ENCODE measurements at regions not wholly inside any gene's neighbourhood (a gene's known extent, or its start where the extent isn't known, plus 50 kb on each side); places are given as distances from the start of the nearest gene placed in this dataset.

- H3K36me3 ChIP-seq: no peaks in the 10 kb centered on the region
- no peaks in the 10 kb centered on the region for H3K27me3 ChIP-seq (replicated peaks in 1 of 7)
- 64 to 88% (median 80%) methylated on average over 6 of the region's 6 CpGs for WGBS, 5 donors
- H3K4me3 ChIP-seq: no peak overlapping the region
- DNase-seq: no peak
- H3K4me1 ChIP-seq: peaks cover 4 to 57% (median 45%) of the 10 kb centered on the region in 6 donors
- no peaks in the 10 kb centered on the region for H3K9me3 ChIP-seq
- intact Hi-C loops (cut with DNase I; ENCODE audit: low total_unique reads): no loop called here
- peak overlapping the region in 7 of 8 donors; percentile 37 to 80 (median 73) for H3K27ac ChIP-seq
- TF ChIP-seq, protein P1, sequence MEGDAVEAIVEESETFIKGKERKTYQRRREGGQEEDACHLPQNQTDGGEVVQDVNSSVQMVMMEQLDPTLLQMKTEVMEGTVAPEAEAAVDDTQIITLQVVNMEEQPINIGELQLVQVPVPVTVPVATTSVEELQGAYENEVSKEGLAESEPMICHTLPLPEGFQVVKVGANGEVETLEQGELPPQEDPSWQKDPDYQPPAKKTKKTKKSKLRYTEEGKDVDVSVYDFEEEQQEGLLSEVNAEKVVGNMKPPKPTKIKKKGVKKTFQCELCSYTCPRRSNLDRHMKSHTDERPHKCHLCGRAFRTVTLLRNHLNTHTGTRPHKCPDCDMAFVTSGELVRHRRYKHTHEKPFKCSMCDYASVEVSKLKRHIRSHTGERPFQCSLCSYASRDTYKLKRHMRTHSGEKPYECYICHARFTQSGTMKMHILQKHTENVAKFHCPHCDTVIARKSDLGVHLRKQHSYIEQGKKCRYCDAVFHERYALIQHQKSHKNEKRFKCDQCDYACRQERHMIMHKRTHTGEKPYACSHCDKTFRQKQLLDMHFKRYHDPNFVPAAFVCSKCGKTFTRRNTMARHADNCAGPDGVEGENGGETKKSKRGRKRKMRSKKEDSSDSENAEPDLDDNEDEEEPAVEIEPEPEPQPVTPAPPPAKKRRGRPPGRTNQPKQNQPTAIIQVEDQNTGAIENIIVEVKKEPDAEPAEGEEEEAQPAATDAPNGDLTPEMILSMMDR (IDR thresholded peaks at IDR 0.05 in 8 of 11, conservative IDR thresholded peaks at IDR 0.05 in 3 of 11): no peak
- TF ChIP-seq POLR2AphosphoS5 (IDR thresholded peaks at IDR 0.05): no peak
- no peak for TF ChIP-seq POLR2A (IDR thresholded peaks at IDR 0.05)
These were observed 88.7 kb downstream of the UGCG start for GRCh38 chr9:111985315-111985714.

- Histone ChIP-seq H3K9me3 (peaks cover 0 to 7% (median 5%) of the 10 kb centered on the region in 8 donors), H3K27ac (peak overlapping the region in 7 of 8 donors; percentile 41 to 80 (median 73)), H3K4me1 (peaks cover 4 to 62% (median 45%) of the 10 kb centered on the region in 6 donors), H3K27me3 (replicated peaks in 1 of 7) (no peaks in the 10 kb centered on the region), H3K4me3 (no peak overlapping the region), H3K36me3 (no peaks in the 10 kb centered on the region)
- intact Hi-C loops (cut with DNase I; ENCODE audit: low total_unique reads): no loop called here
- WGBS, 5 donors: 32 to 59% (median 47%) methylated on average over 6 of the region's 6 CpGs
- TF ChIP-seq POLR2AphosphoS5 (IDR thresholded peaks at IDR 0.05) (peak in 1 of 3 donors; percentile 21), POLR2A (IDR thresholded peaks at IDR 0.05) (no peak)
- no peak for DNase-seq
These were observed 89.5 kb downstream of the UGCG start for GRCh38 chr9:111986035-111986556.
